Epithelial cell of proximal tubule (primary cell): ENCODE measurements at regions not wholly inside any gene's neighbourhood (a gene's known extent, or its start where the extent isn't known, plus 50 kb on each side); places are given as distances from the start of the nearest gene placed in this dataset.

Experiments used
- DNase-seq: peaks from one replicate; pipeline ENCODE4 v3.0.0-alpha.2; 2011; ENCODE audit warnings: low read depth
- H3K4me3 ChIP-seq: 2 replicates; pipeline ENCODE4 v1.5.1; 2011; ENCODE audit warnings: low read depth, mild to moderate bottlenecking, low read length
- TF ChIP-seq, protein P1 (sequence below): conservative IDR thresholded peaks from 2 replicates; pipeline ENCODE4 v1.5.1; 2012; ENCODE audit warnings: low read depth, mild to moderate bottlenecking, low read length

DNA sequence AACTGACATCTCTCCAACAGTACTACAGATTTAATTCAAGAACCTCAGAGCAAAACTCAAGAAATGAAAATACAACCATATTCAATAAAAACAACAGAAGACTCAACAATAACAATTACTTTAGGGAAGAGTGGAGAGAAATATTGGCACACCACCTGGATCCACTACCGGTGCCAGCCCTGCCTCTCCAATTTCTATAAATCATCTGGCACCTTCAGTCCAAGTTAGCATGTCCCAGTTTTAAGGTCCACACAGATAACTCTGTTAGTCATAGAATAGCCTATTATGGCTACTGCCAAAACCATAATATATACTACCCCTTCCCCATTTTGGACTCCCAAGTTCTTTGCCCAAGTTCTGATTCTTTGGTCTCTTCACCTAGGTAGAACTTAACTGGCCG, 69.9 kb upstream of the PSMA6 start:
- DNase-seq = no peak
- H3K4me3 ChIP-seq = no peak overlapping the region
- TF ChIP-seq, protein P1, sequence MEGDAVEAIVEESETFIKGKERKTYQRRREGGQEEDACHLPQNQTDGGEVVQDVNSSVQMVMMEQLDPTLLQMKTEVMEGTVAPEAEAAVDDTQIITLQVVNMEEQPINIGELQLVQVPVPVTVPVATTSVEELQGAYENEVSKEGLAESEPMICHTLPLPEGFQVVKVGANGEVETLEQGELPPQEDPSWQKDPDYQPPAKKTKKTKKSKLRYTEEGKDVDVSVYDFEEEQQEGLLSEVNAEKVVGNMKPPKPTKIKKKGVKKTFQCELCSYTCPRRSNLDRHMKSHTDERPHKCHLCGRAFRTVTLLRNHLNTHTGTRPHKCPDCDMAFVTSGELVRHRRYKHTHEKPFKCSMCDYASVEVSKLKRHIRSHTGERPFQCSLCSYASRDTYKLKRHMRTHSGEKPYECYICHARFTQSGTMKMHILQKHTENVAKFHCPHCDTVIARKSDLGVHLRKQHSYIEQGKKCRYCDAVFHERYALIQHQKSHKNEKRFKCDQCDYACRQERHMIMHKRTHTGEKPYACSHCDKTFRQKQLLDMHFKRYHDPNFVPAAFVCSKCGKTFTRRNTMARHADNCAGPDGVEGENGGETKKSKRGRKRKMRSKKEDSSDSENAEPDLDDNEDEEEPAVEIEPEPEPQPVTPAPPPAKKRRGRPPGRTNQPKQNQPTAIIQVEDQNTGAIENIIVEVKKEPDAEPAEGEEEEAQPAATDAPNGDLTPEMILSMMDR = no peak

DNA sequence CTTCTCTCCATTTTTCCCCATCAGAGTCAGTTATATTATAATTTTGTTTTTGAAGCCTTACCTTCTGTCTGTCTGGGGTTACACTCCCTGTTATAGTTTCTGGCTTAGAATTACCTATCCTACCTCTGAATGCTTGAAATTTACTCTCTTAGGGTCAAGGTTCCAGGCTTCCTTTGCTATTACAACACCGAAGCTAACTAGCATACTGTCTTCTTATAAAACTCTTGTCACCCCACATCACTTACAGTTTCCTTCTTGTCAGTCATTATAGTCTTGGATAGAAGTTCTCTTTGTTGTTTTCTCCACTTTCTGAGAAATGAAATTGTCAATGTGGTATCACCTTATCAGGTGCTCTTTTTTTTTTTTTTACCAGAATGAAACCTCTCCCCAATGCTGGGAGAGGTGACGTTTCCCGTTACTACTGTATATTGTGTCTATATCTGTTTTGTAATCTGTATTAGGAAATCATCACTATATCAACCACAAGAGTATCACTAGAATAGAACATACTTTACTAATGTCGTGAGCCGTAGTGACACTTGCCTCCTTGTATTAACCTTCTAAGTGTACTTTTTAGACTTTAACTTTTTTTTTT, 69.2 kb upstream of the PSMA6 start:
- no peak for DNase-seq
- no peak overlapping the region for H3K4me3 ChIP-seq
- TF ChIP-seq, protein P1 = no peak

DNA sequence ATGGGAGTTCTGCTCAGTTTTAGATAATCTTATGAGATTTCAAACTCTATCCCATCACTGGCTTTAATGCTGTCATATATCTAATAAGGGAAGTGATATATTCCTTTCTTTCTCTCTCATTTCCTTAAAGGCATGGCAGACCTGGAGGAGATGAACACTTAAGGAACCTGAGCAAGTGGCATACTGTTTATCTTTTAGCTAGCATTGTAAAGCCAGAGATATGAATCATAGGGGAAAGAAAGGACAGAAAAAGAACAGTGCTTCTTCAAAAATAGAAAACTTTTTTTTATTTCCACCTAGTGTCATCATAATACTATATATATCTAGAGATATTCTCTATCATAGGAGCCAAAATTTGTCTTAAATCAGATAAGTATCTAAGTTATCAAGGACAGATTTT, 68.3 kb upstream of the PSMA6 start:
- no peak for DNase-seq
- TF ChIP-seq, protein P1 = no peak
- H3K4me3 ChIP-seq = no peak overlapping the region

DNA sequence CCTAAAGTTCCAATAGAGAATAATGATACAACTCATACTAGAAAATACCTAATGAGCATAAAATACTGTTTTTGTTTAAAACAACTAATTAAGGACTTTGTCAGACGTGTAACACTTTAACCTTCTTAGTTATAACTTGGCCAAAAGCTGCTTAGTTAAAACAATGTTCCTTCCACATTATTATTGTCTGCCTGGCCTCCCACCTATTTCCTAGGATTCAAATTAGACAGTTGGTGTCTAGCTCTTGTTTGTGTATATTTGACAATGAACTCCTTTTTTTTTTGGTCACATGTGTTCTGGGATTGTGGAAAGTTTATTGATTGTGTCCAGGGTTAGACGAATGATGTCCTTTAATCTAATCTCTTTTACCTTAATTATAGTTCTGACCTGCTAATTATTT, 67.6 kb upstream of the PSMA6 start:
- TF ChIP-seq, protein P1 = no peak
- no peak overlapping the region for H3K4me3 ChIP-seq
- DNase-seq = no peak

DNA sequence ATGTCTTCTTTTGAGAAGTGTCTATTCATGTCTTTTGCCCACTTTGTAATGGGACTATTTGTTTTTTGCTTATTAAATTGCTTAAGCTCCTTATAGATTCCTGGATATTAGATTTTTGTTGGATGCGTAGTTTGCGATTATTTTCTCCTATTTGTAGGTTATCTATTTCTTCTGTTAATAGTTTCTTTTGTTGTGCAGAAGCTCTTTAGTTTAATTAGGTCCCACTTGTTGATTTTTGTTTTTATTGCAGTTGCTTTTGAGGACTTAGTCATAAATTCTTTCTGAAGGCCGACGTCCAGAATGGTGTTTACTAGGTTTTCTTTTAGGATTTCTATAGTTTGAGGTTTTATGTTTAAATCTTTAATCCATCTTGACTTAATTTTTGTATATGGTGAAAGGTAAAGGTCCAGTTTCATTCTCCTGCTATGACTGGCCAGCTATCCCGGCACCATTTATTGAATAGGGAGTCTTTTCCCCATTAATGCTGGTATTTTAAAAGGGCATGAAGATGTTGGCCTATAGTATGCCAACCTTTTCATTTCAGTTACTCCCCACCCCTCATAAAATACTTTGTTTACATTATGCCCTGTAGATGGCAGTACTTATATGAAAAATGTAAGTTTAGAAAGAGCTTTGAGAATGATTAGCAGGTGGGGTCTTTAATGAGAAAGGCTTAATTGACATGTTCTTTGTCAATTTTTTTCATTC, 62.9 kb upstream of the PSMA6 start:
- TF ChIP-seq, protein P1 = peak; percentile 22
- DNase-seq = no peak
- H3K4me3 ChIP-seq = no peak overlapping the region

DNA sequence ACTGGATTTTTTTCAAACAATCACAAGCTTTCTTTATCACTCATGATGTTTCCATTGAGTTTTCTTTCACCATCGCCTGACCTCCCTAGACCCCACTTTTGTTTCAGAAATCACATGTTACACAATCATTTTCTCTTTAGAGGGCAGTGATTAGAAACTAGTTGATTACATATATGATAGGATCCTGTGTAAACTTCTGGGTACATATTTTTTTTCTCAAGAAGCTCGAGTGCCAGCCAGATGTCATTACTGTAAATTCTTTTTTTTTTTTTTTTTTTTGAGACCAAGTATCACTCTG, 62.4 kb upstream of the PSMA6 start:
- TF ChIP-seq, protein P1 = no peak
- H3K4me3 ChIP-seq = no peak overlapping the region
- no peak for DNase-seq

DNA sequence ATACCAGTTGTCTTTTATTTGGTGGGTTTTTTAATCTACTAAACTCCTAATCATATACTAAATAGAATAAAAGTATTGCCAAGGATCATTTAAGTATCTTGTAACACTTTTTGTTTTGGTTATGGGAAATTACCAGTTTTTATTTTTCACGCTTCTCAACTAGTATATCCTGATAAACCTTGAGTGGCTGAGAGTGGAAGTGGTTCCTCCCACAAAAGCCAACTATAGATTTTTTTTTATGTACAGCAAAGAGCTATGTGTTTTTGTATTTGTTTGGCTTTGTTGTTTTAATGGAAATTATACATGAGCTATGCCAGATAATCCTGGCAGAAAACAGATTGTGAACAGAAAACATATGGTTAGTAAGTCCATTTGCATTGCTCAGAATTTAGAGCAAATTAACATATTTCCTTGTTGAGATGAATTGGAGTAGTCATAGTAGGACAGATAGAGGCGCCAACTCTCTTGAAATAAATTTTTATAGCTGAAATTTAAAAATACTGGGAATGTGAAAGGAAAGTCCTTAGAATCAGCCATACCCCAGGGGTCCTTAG, 60.9 kb upstream of the PSMA6 start:
- DNase-seq = no peak
- TF ChIP-seq, protein P1 = no peak
- H3K4me3 ChIP-seq = no peak overlapping the region
